Ishikawa (cell line): ENCODE measurements at regions not wholly inside any gene's neighbourhood (a gene's known extent, or its start where the extent isn't known, plus 50 kb on each side); places are given as distances from the start of the nearest gene placed in this dataset.

Experiments
- EP300 ChIP-seq: IDR thresholded peaks from 2 replicates; pipeline ENCODE4 v1.6.1; 2012; ENCODE audit warnings: borderline replicate concordance
- TAF1 ChIP-seq: IDR thresholded peaks from 2 replicates; pipeline ENCODE4 v1.6.1; 2012; ENCODE audit warnings: low read depth, mild to moderate bottlenecking
- TEAD4 ChIP-seq: IDR thresholded peaks from 2 replicates; pipeline ENCODE4 v1.6.1; 2012
- TF ChIP-seq, protein P1 (sequence below): IDR thresholded peaks from 2 replicates; pipeline ENCODE4 v1.6.1; 2012

DNA sequence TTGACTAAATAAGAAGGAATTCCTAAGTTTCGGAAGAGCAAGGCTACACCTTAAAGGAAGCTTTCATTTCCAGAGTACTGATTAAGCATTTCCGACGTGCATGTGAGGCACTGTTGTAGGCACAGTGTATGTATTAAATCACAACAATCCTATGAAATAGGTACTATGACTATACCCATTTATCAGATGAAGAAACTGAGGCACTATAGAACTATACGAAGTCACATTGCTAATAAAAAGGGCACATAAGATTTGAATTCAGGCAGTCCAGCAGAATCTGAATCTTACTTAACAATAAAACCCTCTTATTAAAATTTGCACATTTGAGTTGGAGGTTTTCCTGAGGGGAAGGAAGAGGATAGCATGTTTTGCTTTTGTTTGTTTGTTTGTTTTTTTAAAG, 243.5 kb upstream of the FANCL start:
- TF ChIP-seq TEAD4: no peak
- TF ChIP-seq, protein P1, sequence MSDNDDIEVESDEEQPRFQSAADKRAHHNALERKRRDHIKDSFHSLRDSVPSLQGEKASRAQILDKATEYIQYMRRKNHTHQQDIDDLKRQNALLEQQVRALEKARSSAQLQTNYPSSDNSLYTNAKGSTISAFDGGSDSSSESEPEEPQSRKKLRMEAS: no peak
- TF ChIP-seq TAF1: no peak
- TF ChIP-seq EP300: no peak
